Activated gamma-delta T cell treated with anti-CD3 and anti-CD28 coated beads, Interleukin-2, amount 50 U/mL, for 16 hours (primary cell): ENCODE measurements at regions not wholly inside any gene's neighbourhood (a gene's known extent, or its start where the extent isn't known, plus 50 kb on each side); places are given as distances from the start of the nearest gene placed in this dataset.

ENCODE experiments used
- DNase-seq: peaks from one replicate; pipeline ENCODE4 v3.0.0-alpha.2; 2020; ENCODE audit warnings: low read depth

DNA sequence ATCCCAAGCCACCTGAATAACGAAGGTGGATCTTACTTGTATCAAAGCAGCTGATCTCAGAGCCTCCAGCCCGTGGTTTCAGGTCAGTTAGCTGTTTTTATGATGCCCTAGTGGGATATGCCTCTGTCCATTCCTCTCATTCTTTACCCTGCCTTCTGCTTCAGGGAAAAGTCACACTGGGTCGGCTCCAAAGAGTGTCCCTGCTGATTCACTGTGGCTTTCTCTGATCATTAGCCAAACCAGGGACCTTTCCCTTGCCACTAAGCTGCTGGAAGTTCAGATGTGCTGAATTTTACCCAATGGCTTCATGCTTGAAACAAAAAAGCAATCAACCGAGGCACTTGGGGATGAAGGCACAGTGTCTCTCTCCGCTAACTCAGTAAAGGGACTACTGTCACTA is 170.2 kb upstream of the SALL1 start:
- DNase-seq, result no peak

DNA sequence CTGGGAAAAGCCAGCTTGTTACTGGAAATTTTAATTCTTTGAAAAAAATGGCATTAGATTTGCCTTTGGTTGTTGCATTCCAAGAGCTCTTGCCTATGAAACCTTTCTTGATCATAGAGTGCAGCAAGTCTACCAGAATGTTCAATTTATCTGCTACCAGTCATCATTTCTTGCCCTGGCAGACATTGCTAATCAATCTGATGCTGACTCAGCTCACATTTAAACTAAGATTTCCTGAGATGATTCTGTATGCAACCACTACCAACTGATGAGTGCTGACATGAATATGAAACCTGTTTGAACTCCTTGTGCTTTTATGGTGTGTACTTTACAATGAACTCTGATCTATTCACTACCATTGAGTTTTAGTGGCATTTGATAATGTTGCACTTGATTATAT is 166.5 kb upstream of the SALL1 start:
- no peak for DNase-seq

DNA sequence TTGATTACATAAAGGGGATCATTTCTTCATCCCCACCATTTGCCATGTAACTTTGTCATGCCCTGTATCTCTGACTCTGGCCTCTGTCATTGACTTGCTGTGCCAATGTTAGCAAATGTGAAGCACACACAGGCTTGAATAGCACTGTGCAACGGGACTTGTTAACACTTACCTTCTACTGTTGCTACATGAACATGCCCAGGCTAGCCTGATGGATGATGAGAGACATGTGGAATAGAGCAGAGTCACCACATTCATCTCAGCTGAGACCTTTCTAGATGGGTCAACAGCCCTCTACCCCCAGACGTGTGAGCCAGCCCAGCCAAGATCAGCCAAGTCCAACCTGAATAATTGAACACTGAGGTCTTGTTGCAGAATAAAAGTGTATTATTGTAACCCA is 162.1 kb upstream of the SALL1 start:
- DNase-seq, result no peak

DNA sequence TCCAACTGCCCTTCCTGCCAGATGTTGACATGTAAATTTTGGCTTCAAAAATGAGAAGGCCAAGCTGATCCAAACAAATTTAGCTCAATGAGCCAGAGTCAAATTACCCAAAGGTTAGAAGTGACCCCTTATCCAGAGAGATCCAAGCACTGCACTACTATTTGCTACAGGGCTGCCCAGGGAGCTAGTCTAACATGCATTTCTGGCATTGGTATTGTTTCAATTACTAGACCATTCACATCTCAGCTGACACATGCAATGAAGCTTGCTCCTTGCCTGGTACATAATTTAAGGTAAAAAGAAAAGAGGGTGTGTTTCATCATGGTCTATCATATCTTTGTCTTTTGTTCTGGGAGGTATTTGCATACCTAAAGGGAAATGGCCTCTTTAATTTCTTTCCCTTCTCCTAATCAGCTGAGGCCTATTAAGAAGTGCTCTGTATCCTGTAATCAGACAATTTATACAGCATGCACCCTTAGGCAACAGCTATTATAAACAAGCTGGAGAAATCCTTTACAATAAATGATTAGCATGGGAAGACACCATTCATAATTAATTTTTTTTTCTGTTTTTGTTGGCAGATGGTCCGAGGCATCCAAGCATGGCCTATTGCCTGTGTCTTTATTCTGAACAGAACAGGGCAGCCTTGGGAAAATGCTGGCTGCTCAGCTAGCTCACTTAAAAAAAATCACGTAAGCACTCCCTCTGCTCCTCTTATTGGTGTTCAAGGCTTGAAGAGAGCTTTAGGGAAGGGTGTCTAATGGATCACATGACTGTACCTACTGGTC is 161.5 kb upstream of the SALL1 start:
- DNase-seq, result no peak

DNA sequence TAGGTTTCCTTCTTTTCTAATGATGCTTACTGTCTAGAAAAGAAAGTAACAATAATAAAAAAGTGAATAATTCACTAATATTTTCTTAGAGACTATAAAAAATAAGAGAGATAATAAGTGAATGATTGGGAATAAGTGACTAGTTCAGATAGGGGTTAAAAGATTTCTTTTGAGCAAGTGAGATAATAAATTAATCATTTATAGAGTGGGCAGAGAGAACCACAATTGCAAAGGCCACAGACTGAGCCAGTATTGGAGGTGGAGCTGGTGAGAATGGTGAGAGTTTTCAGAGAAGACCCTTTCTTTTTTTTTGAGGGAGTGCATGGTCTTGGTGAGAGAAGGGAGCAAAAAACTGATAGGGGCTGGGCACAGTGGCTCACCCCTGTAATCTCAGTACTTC is 159.1 kb upstream of the SALL1 start:
- no peak for DNase-seq

DNA sequence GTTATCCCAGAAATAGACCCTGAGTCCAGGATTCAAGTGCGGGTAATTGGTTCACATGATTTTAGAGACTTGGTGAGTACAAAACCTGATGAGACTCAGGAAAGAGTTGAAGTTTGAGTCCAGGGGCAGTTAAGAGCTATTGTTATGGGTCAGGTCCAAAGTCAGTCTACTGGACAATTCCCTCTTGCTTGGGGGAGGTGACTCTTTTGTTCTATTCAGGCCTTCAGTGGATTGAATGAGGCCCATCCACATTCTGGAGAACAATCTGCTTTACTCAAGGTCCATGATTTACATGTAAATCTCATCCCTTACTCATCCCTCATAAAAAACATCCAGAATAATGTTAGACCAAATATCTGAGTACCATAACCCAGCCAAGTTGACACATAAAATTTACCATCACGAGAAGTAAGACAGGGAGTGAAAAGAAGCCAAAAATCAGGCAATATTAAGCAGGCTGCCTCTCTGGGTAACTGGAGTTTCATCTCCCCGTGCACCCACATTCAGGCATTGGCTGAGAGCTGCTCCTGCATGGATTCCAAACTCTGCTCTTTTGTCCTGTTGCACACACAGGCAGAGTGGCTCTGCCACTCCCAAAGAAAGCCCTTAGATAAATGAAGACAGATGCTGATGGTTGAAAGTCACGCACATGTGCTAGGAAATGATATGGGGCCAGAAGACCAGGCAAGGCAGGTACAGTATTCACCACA is 156.0 kb upstream of the SALL1 start:
- no peak for DNase-seq

DNA sequence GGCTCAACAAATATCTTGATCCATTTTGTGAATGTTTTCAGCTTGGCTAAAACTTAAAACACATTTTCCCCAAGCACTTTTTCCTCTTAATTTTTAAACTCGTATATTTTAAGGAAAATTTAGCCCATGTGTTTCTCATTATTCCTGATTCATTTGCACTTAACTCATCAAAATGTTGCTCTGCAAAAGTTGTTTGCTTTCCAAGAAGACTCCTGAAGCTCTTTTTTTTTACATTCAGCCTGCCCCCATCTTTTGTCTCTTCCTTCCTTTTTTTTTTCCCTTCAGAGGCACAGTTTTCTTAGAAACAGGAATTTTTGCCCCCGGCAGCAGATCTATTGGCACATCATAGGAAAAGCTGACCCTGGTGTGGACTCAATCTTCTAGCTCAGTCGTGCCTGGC is 155.0 kb upstream of the SALL1 start:
- no peak for DNase-seq

DNA sequence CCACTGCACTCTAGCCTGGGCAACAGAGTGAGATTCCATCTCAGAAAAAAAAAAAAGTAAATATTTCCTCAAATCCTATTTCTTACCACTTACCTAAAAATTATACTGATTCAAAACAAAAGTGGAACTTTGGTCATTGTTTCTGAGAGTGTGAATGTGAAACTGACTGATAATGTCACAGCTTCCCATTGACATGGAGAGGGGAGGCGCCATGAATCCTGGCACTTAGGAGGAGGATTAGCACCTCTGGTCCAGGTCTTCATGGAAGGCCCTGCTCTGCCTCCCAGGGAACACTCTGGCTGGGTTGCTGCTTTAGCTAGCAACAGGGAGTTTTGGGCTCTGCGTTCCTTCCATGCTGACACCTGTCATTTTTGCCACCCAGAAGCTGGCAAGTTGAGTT is 154.3 kb upstream of the SALL1 start:
- no peak for DNase-seq

DNA sequence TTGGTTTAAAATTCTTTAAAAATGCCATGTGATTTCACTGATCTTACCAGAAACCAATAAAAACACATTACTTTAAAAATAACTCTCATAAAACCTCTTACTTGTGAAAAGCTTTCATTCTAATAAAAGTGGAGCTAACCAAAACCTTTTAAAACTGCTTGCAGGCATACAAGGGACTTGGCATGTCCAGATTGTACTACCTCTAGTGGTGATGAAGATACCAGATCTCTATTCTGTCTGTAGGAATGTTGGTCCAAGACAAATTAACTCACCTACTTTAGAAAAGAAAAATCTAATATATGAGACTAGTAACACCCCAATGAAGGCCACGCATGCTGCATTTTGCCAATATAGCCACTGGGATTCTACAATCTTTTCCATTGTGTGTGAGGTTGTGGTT is 151.0 kb upstream of the SALL1 start:
- DNase-seq, result no peak

DNA sequence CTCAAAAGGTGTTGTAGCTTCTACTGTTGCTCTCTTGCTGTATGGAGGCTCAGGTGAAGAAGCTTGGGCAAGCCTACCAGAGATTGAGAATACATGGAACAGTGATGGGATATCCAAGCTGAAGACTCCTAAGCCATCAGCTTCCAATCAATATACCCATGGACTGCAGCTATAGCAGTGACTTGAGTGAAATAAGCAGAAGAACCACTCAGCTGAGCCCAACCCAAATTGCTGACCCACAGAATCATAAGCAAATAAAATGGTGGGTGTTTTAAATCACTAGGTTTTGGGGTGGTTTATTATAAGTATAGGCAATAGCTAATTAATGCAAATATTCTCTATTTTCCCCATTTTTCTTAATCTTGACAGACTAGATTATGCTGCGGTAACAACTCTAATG is 147.7 kb upstream of the SALL1 start:
- DNase-seq, result no peak

DNA sequence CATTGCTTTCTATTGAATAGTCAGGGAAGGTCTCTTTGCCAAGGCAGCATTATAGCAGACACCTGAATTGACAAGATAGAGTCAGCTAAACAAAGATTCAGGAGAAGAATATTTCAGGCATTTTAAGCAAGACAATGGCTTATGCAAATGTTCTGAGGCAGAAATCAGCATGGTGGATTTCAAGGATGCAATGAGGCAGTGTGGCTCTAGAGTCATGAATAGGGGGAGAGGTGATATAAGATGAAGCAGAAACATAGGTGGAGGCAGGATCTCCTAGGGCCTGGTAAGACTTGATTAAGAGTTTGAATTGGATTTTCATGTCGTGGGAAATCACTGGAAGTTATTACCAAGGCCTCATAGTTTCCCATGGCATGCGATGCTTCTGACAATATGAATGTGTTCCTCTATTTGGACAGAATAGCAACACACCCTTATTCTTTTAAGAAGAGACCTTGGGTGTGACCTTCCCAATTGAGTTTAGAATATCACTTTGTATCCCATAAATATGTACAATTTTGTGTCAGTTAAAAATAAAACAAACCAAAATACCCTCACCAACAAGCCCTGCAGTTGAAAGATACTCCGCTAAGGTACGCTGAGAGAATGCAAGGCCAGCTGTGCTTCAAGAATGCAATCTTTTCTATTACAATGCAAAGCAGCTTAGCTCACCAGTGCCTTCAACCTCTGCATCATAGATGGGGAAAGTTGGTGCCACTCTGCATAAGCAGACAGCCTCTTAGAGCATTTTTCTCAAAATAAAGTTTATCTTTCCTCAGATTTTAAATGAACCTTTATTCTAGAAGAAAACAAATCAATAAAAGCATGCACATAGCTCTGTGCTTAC is 139.6 kb upstream of the SALL1 start:
- no peak for DNase-seq

DNA sequence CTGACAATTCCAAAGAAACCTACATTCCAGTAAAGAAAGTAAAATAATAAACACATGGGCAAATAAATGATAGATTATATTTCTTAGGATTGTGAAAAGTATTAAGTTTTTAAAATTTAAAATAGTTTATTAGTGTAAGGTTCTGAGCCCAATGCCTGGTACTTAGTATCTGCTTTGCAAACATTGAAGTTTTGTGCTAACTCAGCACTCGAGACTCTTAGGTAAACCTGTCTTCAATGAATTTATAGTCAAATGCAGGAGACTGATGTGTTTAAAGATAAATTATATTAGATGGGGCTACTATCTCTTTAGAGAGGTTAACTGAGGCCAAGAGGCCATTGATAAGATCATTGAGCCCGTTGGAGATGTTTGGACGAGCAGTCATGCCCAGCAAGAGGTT is 138.3 kb upstream of the SALL1 start:
- DNase-seq, result no peak

DNA sequence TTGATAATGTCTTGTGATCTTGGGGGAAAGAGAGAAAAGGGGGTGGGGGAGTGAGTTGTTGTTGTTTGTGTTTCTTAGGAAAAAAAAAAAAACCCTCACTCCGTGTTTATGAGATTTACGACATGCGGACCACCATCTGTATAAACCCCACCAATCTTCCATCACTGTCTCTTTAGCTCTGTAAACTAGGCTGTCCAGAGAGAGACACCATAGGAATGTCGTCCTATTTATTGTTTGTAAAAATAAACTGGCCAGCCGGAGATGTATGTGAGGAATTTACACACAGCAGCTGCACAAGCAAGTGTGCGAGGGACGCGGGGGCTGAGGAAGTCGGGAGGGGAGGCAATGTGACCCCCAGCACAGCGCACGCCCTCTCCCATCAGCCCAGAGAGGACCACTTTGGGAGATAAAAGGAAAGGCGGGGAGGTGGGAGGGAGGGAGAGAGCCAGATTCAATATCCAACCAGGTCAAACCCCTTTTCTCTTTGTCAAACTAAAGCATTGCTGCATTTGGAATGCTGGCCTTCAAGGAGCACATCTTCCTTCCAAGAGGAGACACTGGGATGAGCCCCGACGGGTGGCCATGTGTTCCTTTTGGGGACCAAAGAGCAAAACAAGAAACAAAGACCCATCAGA is 136.2 kb upstream of the SALL1 start:
- DNase-seq, result no peak

DNA sequence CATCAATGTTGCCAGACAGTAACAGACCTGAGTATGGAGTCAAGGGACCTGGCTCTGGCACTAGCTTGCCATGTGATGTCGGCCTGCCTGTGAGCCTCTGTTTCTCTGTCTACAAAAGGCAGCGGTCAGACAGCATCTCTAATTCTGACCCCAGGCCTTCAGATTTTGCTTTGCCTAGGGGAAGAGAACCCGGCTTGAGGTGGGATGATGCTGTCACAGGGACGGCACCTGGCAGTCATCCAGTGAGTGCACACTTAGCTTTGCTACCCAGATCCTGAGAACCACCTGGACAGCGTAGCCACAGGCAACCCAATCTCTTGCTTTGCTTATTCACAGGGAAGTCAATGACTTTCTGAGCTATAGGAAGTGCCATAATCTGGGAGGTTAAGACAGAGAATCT is 135.2 kb upstream of the SALL1 start:
- DNase-seq, result no peak

DNA sequence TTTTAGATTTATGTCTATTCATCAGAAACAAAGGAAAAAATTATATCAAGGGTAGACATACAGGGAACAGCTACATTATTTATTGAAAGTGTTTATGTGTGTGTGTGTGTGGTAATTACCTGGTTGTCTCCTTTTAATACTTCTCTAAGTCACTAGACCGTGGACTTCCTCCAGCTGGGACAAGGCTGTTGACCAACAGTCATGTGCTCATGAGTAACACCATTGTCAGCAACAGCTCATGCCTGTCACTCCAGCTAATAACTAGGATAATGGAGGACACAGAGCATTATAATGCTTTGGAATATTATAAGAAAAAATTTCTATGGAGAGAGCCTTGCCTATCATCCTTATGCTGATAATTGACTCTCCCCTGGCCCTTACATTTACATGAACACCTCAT is 125.3 kb upstream of the SALL1 start:
- DNase-seq, result no peak

DNA sequence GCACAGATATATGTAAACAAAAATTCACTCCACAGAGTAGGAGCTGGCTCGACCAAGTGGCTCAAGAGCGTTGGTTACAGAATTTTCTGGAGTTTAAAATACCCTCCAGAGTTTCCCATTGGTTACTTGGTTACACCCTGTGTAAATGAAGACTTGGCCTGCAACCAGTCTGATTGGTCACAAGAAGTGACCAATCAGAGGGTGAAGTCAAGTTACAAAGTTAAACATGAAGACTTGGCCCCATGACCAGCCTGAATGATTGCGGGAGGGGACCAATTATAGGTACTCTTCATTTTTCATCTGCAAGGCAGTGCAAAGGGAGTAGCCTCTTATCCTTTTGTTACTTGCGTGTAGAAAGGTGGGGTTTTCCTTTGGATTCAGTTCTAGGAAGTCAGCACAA is 121.3 kb upstream of the SALL1 start:
- DNase-seq, result no peak

DNA sequence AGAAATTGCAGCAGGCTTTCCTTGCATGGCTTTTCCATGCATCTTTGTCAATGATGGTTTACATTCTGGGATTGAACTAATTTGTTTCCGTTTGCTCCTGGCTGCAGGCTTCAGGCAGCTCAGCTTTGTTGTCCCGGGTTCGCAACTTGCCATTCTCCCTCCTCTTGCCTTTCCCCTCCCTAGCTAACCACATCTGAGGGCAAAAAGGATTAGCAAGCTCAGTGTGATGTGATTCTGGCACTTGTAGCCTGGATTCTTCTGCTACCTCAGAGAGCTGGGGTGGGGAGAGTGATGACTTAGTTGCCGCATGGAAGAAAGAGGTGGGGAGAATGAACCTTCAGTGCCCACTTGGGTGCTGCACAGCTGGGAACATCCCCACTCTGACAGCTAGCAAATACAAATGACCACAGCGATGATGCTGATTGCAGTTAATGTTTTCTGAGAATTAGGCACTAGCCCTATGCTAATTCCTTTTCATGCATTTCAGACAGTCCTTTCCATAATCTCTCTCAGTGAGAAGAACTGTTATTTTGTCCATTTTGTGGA is 120.2 kb upstream of the SALL1 start:
- DNase-seq, result no peak

DNA sequence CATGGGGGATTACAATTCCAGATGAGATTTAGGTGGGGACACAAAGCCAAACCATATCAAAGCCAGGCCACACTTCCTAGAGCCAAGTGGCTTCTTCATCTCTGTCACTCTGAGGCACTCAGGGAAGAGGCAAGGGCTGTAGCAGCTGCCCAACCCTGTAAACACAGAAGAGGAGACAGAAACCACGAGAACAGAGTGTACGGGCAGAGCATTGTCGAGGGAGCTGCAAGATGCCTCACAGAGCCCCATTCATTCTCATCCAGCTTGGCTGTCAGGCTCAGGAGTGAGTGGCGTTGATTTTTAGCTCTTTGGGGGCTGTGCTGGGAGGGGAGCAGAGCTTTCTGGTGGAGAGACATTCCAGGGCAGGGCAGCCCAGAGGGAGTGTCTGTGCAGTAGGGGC is 117.2 kb upstream of the SALL1 start:
- no peak for DNase-seq

DNA sequence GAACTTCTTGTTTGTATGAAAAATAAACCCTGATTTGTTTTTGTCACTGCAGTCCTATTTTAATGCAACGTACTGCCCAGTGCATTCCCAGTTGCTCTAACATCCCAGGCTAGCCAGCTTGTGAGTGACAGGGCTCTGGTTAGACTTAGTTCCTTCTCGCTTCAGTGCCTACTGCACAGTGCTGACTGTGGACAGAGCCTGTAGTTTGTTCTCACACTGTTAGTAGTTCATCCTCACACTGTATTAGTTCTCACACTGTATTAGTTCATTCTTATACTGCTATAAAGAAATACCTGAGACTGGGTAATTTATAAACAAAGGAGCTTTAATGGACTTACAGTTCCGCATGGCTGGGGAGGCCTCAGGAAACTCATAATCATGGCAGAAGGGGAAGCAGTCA is 116.6 kb upstream of the SALL1 start:
- DNase-seq, result no peak

DNA sequence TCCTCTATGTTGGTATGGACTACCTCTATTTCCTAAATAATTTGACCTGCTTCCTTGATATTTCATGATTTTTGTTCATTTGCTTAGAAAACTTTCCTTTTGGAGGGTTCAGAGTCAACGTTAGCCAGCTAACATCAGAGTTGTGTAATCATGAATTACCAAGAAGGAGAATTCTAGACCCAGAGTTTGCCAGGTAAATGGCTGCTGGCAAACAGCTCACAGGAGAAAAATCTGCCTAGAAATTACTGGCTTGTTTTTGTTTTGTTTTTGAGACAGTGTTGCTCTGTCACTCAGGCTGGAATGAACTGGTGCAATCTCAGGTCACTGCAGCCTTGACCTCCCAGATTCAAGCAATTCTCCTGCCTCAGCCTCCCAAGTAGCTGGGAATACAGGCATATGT is 111.4 kb upstream of the SALL1 start:
- no peak for DNase-seq

DNA sequence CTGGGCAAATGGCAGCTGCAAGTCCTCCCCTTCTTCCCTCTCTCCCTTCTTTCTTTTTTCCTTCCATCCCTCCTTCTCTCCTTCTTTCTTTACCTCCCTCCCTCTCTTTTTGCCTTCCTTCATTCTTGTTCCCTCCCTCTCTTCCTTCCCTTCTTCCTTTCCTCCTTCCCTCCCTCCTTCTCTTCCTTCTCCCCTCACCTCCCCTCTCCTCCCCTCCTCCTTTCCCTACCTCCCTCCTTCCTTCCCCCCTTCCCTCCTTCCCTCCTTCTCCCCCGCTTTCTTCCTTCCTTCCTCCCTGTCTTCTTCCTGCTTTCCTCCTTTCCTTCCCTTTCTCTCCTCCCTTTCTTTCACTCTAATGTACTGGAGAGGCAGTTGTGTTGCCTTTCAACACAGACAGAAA is 110.8 kb upstream of the SALL1 start:
- no peak for DNase-seq

DNA sequence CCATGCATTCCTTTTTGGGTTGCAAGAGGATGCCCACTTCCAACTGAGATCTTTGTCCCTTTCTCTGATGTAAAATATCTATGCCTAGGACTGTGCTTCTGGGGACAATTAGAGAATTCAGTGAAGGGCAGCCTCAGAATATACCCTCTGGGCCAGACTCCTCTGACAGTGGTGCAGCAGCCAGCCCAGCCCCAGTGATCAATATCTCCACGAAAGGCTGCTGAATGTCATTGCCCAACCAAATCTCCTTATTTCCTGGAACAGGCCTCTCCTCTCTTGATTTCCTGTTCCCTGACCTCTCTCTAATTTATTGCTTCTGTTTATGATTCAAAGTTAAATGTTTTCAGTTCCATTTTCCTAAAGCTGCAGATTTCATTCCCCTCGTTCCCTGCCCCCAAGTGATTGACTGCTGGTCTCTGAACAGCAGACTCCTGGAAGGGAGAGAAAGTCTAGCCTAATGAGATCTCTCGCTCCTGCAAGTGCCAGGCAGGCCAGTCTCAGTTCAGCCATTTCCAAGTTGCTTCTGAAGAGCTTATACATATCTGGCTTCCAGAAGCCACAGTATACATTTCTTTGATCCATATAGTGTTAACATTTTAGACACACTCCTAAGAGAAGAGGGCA is 104.4 kb upstream of the SALL1 start:
- no peak for DNase-seq
